T-cell (primary cell): ENCODE measurements at regions not wholly inside any gene's neighbourhood (a gene's known extent, or its start where the extent isn't known, plus 50 kb on each side); places are given as distances from the start of the nearest gene placed in this dataset.
"Not testable (repeated sequence)": the region's sequence is repeated elsewhere in the genome, so short reads cannot be mapped to it uniquely, and the experiment has no call there.

Source experiments
- ATAC-seq, 4 experiments: fragments of 200-7000 bp in 3 of 4; fragments of 150-1000 bp in 1 of 4; cut with Tn5 transposase; replicated peaks in 1 of 4; 1 replicate in 3 of 4; 2 replicates in 1 of 4; pipeline ENCODE4 v1.10.0; 2021; ENCODE audit warnings: moderate library complexity in 3 of 4, mild to moderate bottlenecking in 2 of 4, moderate number of reproducible peaks in 1 of 4
- CTCF ChIA-PET, 2 donors: fragments of 300-600 bp; sonication (Branson Sonifier 250); formaldehyde crosslinking; loops; one replicate each; lab custom pipeline; 2022; ENCODE audit warnings: antibody characterized with exemption in 2 of 2; lab: Charles Lee
- POLR2A ChIA-PET, 2 donors: fragments of 300-600 bp; sonication (Branson Sonifier 250); formaldehyde crosslinking; loops; one replicate each; lab custom pipeline; 2022; ENCODE audit warnings: antibody characterized with exemption in 2 of 2; lab: Charles Lee
- DNase-seq, 35 experiments: peaks; one replicate each; pipeline versions ENCODE4 v3.0.0 to v3.0.0-alpha.2; 2013 to 2023
- H3K27ac ChIP-seq: one replicate; pipeline ENCODE4 v1.5.1; 2013; ENCODE audit warnings: low read length
- H3K27me3 ChIP-seq, 2 experiments: replicated peaks in 1 of 2; 1 replicate in 1 of 2; 2 replicates in 1 of 2; pipeline versions ENCODE4 v1.6.1 to v1.7.0; 2013; ENCODE audit warnings: low read length in 1 of 2, mixed read lengths in 1 of 2; ENCODE audit not compliant: control insufficient read depth in 2 of 2, insufficient read depth in 2 of 2; ENCODE audit errors: extremely low read depth in 1 of 2
- H3K36me3 ChIP-seq, 2 donors: 1 replicate in 1 of 2; 2 replicates in 1 of 2; pipeline versions ENCODE4 v1.6.1 to v1.7.0; 2013; ENCODE audit warnings: low read length in 1 of 2; ENCODE audit not compliant: control insufficient read depth in 2 of 2, insufficient read depth in 1 of 2; ENCODE audit errors: extremely low read depth in 1 of 2
- H3K4me1 ChIP-seq, 2 experiments: 1 replicate in 1 of 2; 2 replicates in 1 of 2; pipeline versions ENCODE4 v1.6.1 to v1.7.0; 2013; ENCODE audit warnings: low read length in 2 of 2, mixed read lengths in 1 of 2; ENCODE audit not compliant: insufficient read depth in 2 of 2, control insufficient read depth in 1 of 2; ENCODE audit errors: extremely low read depth in 1 of 2
- H3K4me3 ChIP-seq, 2 donors: 1 replicate in 1 of 2; 2 replicates in 1 of 2; pipeline versions ENCODE4 v1.5.1 to v1.7.0; 2013; ENCODE audit warnings: mild to moderate bottlenecking in 2 of 2, low read length in 1 of 2, moderate library complexity in 1 of 2; ENCODE audit not compliant: control insufficient read depth in 1 of 2; ENCODE audit errors: extremely low read depth in 1 of 2
- H3K9me3 ChIP-seq: 2 replicates; pipeline ENCODE4 v1.7.0; 2013
- H3K27ac Mint-ChIP-seq, 2 donors: one replicate each; pipeline ENCODE4 v1.8.0; 2020 to 2021; ENCODE audit warnings: mild to moderate bottlenecking in 2 of 2, mixed read lengths in 2 of 2
- H3K27me3 Mint-ChIP-seq, 2 donors: one replicate each; pipeline ENCODE4 v1.8.0; 2021 to 2022; ENCODE audit warnings: mixed read lengths in 2 of 2
- H3K36me3 Mint-ChIP-seq: one replicate; pipeline ENCODE4 v1.8.0; 2021; ENCODE audit warnings: mixed read lengths
- H3K4me1 Mint-ChIP-seq, 3 donors: one replicate each; pipeline ENCODE4 v1.8.0; 2020 to 2022; ENCODE audit warnings: mixed read lengths in 3 of 3, mild to moderate bottlenecking in 1 of 3
- H3K4me3 Mint-ChIP-seq, 3 donors: one replicate each; pipeline ENCODE4 v1.8.0; 2020 to 2022; ENCODE audit warnings: mild to moderate bottlenecking in 3 of 3, mixed read lengths in 3 of 3, moderate library complexity in 3 of 3
- H3K9me3 Mint-ChIP-seq, 3 donors: one replicate each; pipeline ENCODE4 v1.8.0; 2020 to 2022; ENCODE audit warnings: mixed read lengths in 3 of 3
- WGBS: methylation state at CpG from one replicate; pipeline ENCODE4 v1.1.5; 2013; ENCODE audit warnings: missing lambda C conversion rate; ENCODE audit not compliant: insufficient coverage; 5-methylcytosine and 5-hydroxymethylcytosine counted together

DNA sequence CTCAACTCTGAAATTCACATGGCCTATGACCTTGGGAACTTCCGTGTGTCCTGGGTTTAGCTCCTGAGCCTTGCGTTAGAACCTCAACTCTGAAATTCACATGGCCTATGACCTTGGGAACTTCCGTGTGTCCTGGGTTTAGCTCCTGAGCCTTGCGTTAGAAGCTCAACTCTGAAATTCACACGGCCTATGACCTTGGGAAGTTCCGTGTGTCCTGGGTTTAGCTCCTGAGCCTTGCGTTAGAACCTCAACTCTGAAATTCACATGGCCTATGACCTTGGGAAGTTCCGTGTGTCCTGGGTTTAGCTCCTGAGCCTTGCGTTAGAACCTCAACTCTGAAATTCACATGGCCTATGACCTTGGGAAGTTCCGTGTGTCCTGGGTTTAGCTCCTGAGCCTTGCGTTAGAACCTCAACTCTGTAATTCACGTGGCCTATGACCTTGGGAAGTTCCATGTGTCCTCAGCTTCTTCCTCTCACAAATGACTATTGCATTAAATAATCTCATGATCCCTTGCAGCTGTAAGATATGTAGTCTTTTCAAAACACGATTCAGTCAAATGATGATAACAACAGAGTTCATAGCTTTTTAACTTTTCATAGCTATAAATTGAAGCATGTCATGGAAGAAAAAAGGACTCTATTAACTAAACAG, 200.9 kb upstream of the PITRM1 start:
- H3K9me3 ChIP-seq, H3K27ac ChIP-seq, DNase-seq, H3K9me3 Mint-ChIP-seq, H3K4me1 Mint-ChIP-seq, H3K36me3 Mint-ChIP-seq, H3K4me1 ChIP-seq, H3K4me3 Mint-ChIP-seq, H3K27me3 Mint-ChIP-seq, ATAC-seq, H3K27me3 ChIP-seq, H3K27ac Mint-ChIP-seq, H3K36me3 ChIP-seq, H3K4me3 ChIP-seq, POLR2A ChIA-PET: not testable (repeated sequence)
- WGBS, result 72% methylated on average over 4 of the region's 13 CpGs
- CTCF ChIA-PET, result interaction anchor here in 1 of 2 donors (0.8 kb wide), 1 partner anchor 61 kb away, joined by 3 read pairs; no protein-coding TSS in a partner anchor

- Histone ChIP-seq H3K9me3 (no peaks in the 10 kb centered on the region), H3K27me3 (peaks cover 0 to 3% of the 10 kb centered on the region in 2 experiments), H3K4me1 (no peaks in the 10 kb centered on the region), H3K27ac (no peak overlapping the region), H3K4me3 (no peak overlapping the region), H3K36me3 (no peaks in the 10 kb centered on the region)
- POLR2A ChIA-PET, result no interaction called here
- Mint-ChIP-seq H3K4me3 (no peak overlapping the region), H3K9me3 (no peaks in the 10 kb centered on the region), H3K27me3 (peaks cover 4 to 7% of the 10 kb centered on the region in 2 donors), H3K27ac (no peak overlapping the region), H3K4me1 (no peaks in the 10 kb centered on the region), H3K36me3 (no peaks in the 10 kb centered on the region)
- DNase-seq (no peak), ATAC-seq (no peak)
- no CpG with 5 or more reads among the region's 3 CpGs for WGBS
- CTCF ChIA-PET, result no interaction called here
Observed at GRCh38 chr10:3372281-3372680, 199.7 kb upstream of the PITRM1 start.

- H3K27ac Mint-ChIP-seq, H3K9me3 Mint-ChIP-seq, ATAC-seq, DNase-seq, H3K27me3 Mint-ChIP-seq, H3K9me3 ChIP-seq, H3K27ac ChIP-seq, H3K4me3 Mint-ChIP-seq, H3K36me3 ChIP-seq, H3K4me1 ChIP-seq, H3K4me1 Mint-ChIP-seq, H3K27me3 ChIP-seq, H3K4me3 ChIP-seq, POLR2A ChIA-PET, H3K36me3 Mint-ChIP-seq, CTCF ChIA-PET: not testable (repeated sequence)
Observed at GRCh38 chr10:3371624-3372023, 199.0 kb upstream of the PITRM1 start.

DNA sequence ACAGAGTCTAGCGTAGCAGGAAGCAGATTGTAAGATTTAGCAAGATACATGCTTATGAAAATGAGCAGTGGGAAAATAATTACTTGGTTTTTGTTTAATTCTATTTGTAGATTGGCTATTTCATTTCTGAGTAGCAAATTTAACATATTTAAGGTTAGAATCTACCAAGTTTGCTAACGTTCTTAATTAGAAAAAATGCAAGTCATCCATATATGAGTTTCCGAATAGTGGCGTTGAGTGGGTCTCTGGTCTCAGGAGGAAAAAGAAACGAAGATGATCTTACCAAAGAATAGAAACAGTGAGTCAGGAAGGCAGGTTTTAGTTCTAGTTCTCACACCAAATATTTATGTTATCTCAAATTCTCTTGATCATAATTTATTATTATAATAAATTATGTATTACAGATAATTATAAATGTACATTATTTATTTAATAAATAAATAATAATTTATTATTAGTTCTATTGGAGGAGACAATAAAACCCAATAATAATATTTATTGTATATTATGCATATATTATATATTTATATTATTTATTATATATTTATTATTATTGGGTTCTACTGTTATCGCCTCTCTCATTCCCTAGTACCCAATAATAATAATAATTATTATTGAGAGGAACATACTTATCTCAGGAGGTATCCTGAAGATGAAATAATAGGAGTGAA, 194.3 kb upstream of the PITRM1 start:
- peaks cover 4 to 8% of the 10 kb centered on the region in 2 donors for H3K27me3 Mint-ChIP-seq
- CTCF ChIA-PET, result no interaction called here

DNA sequence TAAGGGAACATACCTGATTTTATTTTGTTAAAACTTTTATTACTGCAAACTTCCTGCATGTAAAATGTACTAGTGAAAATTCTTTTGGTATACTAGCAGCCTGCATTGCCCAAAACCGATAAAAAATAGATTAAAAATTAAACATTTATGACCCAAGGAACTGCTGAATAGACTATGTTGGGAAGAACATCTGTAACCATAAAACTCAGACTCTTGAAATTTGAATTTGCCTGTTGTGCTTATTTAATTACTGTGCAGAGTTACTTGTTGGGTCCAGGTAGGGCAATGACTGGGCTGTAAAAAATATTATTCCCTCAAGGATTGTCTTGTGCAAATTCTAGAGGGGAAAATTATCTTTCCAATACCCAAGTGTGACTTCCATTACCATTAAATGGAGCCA, 193.5 kb upstream of the PITRM1 start:
- DNase-seq (no peak), ATAC-seq (no peak)
- Mint-ChIP-seq H3K4me1 (no peaks in the 10 kb centered on the region), H3K4me3 (no peak overlapping the region), H3K9me3 (peaks cover 4 to 10% (median 5%) of the 10 kb centered on the region in 3 donors), H3K27me3 (peaks cover 4 to 8% of the 10 kb centered on the region in 2 donors), H3K27ac (no peak overlapping the region), H3K36me3 (peaks cover 3% of the 10 kb centered on the region)
- Histone ChIP-seq H3K36me3 (no peaks in the 10 kb centered on the region), H3K27me3 (no peaks in the 10 kb centered on the region), H3K27ac (no peak overlapping the region), H3K4me1 (no peaks in the 10 kb centered on the region), H3K4me3 (no peak overlapping the region), H3K9me3 (no peaks in the 10 kb centered on the region)
- ChIA-PET POLR2A (no interaction called here), CTCF (no interaction called here)
- no CpG with 5 or more reads among the region's 1 CpG for WGBS

More for the DNA sequence above, 194.3 kb upstream of the PITRM1 start:
- peaks cover 0 to 5% (median 0%) of the 10 kb centered on the region in 3 donors for H3K9me3 Mint-ChIP-seq
- H3K9me3 ChIP-seq, result no peaks in the 10 kb centered on the region
- no peaks in the 10 kb centered on the region for H3K4me1 ChIP-seq
- no peak overlapping the region for H3K4me3 ChIP-seq
- H3K36me3 ChIP-seq, result no peaks in the 10 kb centered on the region
- no peaks in the 10 kb centered on the region for H3K36me3 Mint-ChIP-seq
- DNase-seq, result no peak
- H3K27ac Mint-ChIP-seq, result no peak overlapping the region
- H3K27ac ChIP-seq, result no peak overlapping the region
- no peaks in the 10 kb centered on the region for H3K27me3 ChIP-seq
- WGBS, result no CpG with 5 or more reads among the region's 6 CpGs
- POLR2A ChIA-PET, result no interaction called here
- no peak for ATAC-seq
- no peaks in the 10 kb centered on the region for H3K4me1 Mint-ChIP-seq
- no peak overlapping the region for H3K4me3 Mint-ChIP-seq

DNA sequence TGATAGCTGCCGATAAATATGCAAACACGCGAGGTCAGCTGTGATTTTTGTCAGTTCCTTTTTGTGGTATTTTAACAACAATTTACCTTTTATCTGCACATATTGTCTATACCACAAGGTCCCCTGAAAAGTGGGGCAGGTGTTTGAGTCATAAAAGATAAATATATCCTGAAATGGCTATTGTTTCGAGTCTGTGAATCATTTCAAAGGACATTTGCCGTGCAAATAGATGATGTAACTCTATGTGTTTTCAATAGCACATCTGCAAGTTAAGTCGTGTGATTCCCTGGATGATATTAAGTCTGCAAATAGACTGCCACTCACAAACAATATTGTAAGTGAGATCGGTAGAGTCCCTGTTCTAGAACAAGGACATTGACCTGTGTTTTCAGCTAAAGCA, 193.0 kb upstream of the PITRM1 start:
- 67% methylated on average over 2 of the region's 7 CpGs for WGBS
- no peak overlapping the region for H3K4me3 ChIP-seq
- no peak for DNase-seq
- no peaks in the 10 kb centered on the region for H3K4me1 ChIP-seq
- H3K27ac Mint-ChIP-seq, result no peak overlapping the region
- peaks cover 4 to 8% of the 10 kb centered on the region in 2 donors for H3K27me3 Mint-ChIP-seq
- no peaks in the 10 kb centered on the region for H3K4me1 Mint-ChIP-seq
- ChIA-PET POLR2A (no interaction called here), CTCF (no interaction called here)
- no peak overlapping the region for H3K4me3 Mint-ChIP-seq
- no peak overlapping the region for H3K27ac ChIP-seq
- H3K27me3 ChIP-seq, result no peaks in the 10 kb centered on the region
- peaks cover 5% of the 10 kb centered on the region for H3K36me3 Mint-ChIP-seq
- no peak for ATAC-seq
- no peaks in the 10 kb centered on the region for H3K9me3 ChIP-seq
- no peaks in the 10 kb centered on the region for H3K36me3 ChIP-seq
- peaks cover 6 to 14% (median 9%) of the 10 kb centered on the region in 3 donors for H3K9me3 Mint-ChIP-seq
